Natural killer cell (primary cell): ENCODE measurements at regions not wholly inside any gene's neighbourhood (a gene's known extent, or its start where the extent isn't known, plus 50 kb on each side); places are given as distances from the start of the nearest gene placed in this dataset.

Experiments
- ATAC-seq, 3 donors: fragments of 150-1000 bp in 2 of 3; fragments of 200-7000 bp in 1 of 3; cut with Tn5 transposase; 1 replicate in 1 of 3; 2 replicates in 2 of 3; pipeline ENCODE4 v1.10.0; 2021; ENCODE audit warnings: mild to moderate bottlenecking in 2 of 3, moderate library complexity in 2 of 3
- DNase-seq, 2 donors: peaks; one replicate each; pipeline versions ENCODE4 v3.0.0 to v3.0.0-alpha.2; 2013 to 2021; ENCODE audit warnings: mixed read lengths in 1 of 2
- H3K27ac ChIP-seq: one replicate; pipeline ENCODE4 v1.5.1; 2013; ENCODE audit warnings: mild to moderate bottlenecking, low read length
- H3K27me3 ChIP-seq: one replicate; pipeline ENCODE4 v1.6.1; 2013; ENCODE audit warnings: low read length; ENCODE audit not compliant: control insufficient read depth, insufficient read depth
- H3K36me3 ChIP-seq: one replicate; pipeline ENCODE4 v1.6.1; 2013; ENCODE audit warnings: low read length; ENCODE audit not compliant: control insufficient read depth, insufficient read depth
- H3K4me1 ChIP-seq: one replicate; pipeline ENCODE4 v1.6.1; 2013; ENCODE audit warnings: low read length; ENCODE audit not compliant: control insufficient read depth, insufficient read depth
- H3K4me3 ChIP-seq: one replicate; pipeline ENCODE4 v1.5.1; 2013; ENCODE audit warnings: low read length
- H3K9me3 ChIP-seq: one replicate; pipeline ENCODE4 v1.6.1; 2013; ENCODE audit warnings: low read length; ENCODE audit not compliant: control insufficient read depth, insufficient read depth
- H3K27ac Mint-ChIP-seq, 2 donors: one replicate each; pipeline ENCODE4 v1.8.0; 2022; ENCODE audit warnings: mild to moderate bottlenecking in 2 of 2, mixed read lengths in 2 of 2, moderate library complexity in 1 of 2
- H3K27me3 Mint-ChIP-seq, 2 donors: one replicate each; pipeline ENCODE4 v1.8.0; 2022; ENCODE audit warnings: low read depth in 2 of 2, mixed read lengths in 2 of 2
- H3K36me3 Mint-ChIP-seq: one replicate; pipeline ENCODE4 v1.8.0; 2022; ENCODE audit warnings: mixed read lengths
- H3K4me1 Mint-ChIP-seq, 2 donors: one replicate each; pipeline ENCODE4 v1.8.0; 2022; ENCODE audit warnings: mixed read lengths in 2 of 2
- H3K4me3 Mint-ChIP-seq: one replicate; pipeline ENCODE4 v1.8.0; 2022; ENCODE audit warnings: mild to moderate bottlenecking, moderate library complexity, mixed read lengths
- H3K9me3 Mint-ChIP-seq, 2 donors: one replicate each; pipeline ENCODE4 v1.8.0; 2022; ENCODE audit warnings: mixed read lengths in 2 of 2
- whole genome bisulfite sequencing: methylation state at CpG from one replicate; pipeline ENCODE4 v1.1.7; 2013; ENCODE audit warnings: missing lambda C conversion rate; ENCODE audit not compliant: insufficient coverage; 5-methylcytosine and 5-hydroxymethylcytosine counted together
- intact Hi-C: fragments of 100-400 bp; cut with micrococcal nuclease; formaldehyde crosslinking; loops from one replicate; pipeline ENCODE4 v1.14.2; 2022
- TF ChIP-seq, protein P1 (sequence below): fragments of 200-600 bp; IDR thresholded peaks from one replicate; pipeline ENCODE4 v1.8.0; 2022; ENCODE audit warnings: antibody characterized with exemption

DNA sequence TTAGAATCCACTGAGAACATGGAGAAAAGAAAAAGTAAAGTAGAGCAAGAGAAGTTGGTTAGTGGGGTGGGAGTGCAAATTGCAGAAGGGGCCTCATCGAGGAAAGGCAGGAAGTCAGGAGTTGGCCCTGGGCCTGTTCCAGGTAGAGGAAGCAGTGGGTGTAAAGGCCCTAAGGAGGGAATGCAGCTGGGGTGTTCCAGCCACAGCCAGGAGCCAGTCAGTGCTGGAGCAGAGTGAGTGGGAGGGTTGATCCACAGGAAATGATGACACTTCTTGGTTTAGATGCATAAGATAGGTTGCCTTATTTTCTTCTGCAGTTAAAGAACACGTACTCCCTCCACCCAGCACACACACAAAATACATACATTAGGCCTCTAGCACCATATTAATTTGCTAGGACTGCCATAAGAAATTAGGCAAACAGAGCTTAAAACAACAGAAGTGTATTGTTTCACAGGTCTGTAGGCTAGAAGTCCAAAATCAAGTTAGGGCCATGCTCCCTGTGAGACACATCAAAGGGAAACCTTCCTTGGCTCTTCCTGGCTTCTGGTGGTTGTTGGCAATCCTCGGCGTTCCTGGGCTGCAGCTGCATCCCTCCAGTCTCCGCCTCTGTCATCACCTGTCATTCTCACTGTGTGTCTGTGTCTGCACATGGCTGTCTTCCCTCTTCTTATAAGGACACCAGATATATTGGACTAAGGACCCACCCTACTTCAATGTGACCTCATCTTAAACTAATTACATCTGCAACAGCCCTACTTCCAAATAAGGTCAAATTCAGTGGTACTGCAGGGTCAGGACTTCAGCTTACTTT is 205.9 kb downstream of the AASDH start:
- TF ChIP-seq, protein P1, sequence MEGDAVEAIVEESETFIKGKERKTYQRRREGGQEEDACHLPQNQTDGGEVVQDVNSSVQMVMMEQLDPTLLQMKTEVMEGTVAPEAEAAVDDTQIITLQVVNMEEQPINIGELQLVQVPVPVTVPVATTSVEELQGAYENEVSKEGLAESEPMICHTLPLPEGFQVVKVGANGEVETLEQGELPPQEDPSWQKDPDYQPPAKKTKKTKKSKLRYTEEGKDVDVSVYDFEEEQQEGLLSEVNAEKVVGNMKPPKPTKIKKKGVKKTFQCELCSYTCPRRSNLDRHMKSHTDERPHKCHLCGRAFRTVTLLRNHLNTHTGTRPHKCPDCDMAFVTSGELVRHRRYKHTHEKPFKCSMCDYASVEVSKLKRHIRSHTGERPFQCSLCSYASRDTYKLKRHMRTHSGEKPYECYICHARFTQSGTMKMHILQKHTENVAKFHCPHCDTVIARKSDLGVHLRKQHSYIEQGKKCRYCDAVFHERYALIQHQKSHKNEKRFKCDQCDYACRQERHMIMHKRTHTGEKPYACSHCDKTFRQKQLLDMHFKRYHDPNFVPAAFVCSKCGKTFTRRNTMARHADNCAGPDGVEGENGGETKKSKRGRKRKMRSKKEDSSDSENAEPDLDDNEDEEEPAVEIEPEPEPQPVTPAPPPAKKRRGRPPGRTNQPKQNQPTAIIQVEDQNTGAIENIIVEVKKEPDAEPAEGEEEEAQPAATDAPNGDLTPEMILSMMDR: no peak
- Histone ChIP-seq H3K36me3 (no peaks in the 10 kb centered on the region), H3K4me1 (no peaks in the 10 kb centered on the region), H3K9me3 (no peaks in the 10 kb centered on the region), H3K4me3 (no peak overlapping the region), H3K27me3 (no peaks in the 10 kb centered on the region), H3K27ac (no peak overlapping the region)
- H3K9me3 Mint-ChIP-seq: no peaks in the 10 kb centered on the region
- ATAC-seq (no peak), DNase-seq (no peak)
- H3K27me3 Mint-ChIP-seq: no peaks in the 10 kb centered on the region
- H3K4me3 Mint-ChIP-seq: no peak overlapping the region
- intact Hi-C loops: no loop called here
- no peaks in the 10 kb centered on the region for H3K36me3 Mint-ChIP-seq
- H3K27ac Mint-ChIP-seq: no peak overlapping the region
- 62% methylated on average over 5 of the region's 5 CpGs for WGBS
- H3K4me1 Mint-ChIP-seq: no peaks in the 10 kb centered on the region

DNA sequence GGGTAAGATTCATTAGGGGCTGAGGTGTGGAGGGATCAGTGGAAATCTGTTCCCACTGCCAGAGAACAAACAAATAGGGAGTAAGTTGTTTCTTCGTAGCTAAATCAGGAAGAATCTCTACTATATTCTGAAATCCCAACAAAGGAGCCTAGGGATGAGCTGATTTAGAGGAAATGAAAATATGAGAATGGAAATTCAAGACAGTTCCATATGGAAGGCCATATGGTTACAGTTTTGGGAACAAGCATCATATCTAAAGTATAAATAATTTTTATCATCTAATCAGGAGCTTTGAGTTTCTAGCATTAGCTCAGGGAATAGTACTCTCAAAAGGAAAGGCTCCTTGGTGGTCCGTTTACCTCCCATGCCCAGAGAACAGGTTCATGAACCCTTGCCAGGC is 218.2 kb downstream of the AASDH start:
- H3K27me3 Mint-ChIP-seq: peaks cover 4 to 5% of the 10 kb centered on the region in 2 donors
- no peak for ATAC-seq

DNA sequence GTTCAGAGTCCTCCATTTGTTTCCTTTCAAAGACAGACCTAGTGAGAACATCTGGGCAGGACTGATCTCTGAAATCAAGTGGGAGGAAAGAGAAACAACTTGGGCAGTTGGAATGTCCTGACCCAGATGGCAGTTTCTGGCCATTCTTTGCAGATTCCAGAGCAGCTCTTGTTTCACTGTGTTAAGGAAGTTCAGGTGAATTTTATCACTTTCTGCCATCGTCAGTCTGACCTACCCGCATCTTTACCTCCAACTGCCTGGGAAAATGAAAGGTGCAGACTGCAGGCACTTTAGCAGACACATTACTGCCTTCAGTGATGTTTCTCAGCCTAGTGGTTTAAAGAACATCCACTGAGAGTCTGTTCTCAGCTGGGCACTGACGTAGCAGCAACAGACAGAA is 216.2 kb downstream of the CEP135 start:
- Mint-ChIP-seq H3K27me3 (peaks cover 4 to 5% of the 10 kb centered on the region in 2 donors), H3K36me3 (peaks cover 5% of the 10 kb centered on the region), H3K4me3 (no peak overlapping the region), H3K27ac (no peak overlapping the region), H3K4me1 (no peaks in the 10 kb centered on the region), H3K9me3 (no peaks in the 10 kb centered on the region)
- DNase-seq (no peak), ATAC-seq (no peak)
- H3K36me3 ChIP-seq: no peaks in the 10 kb centered on the region
- TF ChIP-seq, protein P1: no peak
- no peaks in the 10 kb centered on the region for H3K4me1 ChIP-seq
- H3K9me3 ChIP-seq: no peaks in the 10 kb centered on the region
- intact Hi-C loops: no loop called here
- 84% methylated on average over 3 of the region's 3 CpGs for WGBS
- no peaks in the 10 kb centered on the region for H3K27me3 ChIP-seq
- H3K27ac ChIP-seq: no peak overlapping the region
- no peak overlapping the region for H3K4me3 ChIP-seq

More for the DNA sequence above, 218.2 kb downstream of the AASDH start:
- intact Hi-C loops: no loop called here
- Histone ChIP-seq H3K27me3 (no peaks in the 10 kb centered on the region), H3K4me1 (no peaks in the 10 kb centered on the region), H3K27ac (no peak overlapping the region), H3K36me3 (no peaks in the 10 kb centered on the region), H3K9me3 (no peaks in the 10 kb centered on the region), H3K4me3 (no peak overlapping the region)
- Mint-ChIP-seq H3K4me3 (no peak overlapping the region), H3K36me3 (peaks cover 5% of the 10 kb centered on the region), H3K9me3 (no peaks in the 10 kb centered on the region), H3K27ac (no peak overlapping the region), H3K4me1 (no peaks in the 10 kb centered on the region)
- DNase-seq: no peak
- 92% methylated on average over 1 of the region's 2 CpGs for WGBS
- TF ChIP-seq, protein P1: no peak

DNA sequence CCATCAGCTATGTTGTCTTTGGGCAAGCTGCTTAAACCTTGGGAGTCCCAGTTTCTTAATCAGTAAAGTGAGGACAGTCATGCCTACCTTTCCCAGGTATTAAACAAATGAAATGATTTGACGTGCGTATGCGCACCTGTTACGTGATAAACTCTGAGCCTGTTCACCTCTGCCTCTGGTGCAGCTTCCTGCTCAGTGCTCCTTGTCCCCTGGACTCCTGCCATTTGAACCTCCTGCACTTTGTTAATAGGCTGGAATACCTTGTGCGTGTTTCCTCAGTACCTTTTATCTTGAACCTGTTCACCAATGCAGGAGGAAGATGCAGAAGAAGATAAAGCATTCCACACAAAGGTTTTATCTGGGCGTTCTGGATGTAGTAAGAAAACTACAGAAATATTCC is 211.9 kb downstream of the CEP135 start:
- DNase-seq (no peak), ATAC-seq (no peak)
- no peak overlapping the region for H3K27ac ChIP-seq
- whole genome bisulfite sequencing: 98% methylated on average over 5 of the region's 6 CpGs
- no peak overlapping the region for H3K27ac Mint-ChIP-seq
- no peak overlapping the region for H3K4me3 ChIP-seq
- intact Hi-C loops: no loop called here
- H3K4me1 Mint-ChIP-seq: no peaks in the 10 kb centered on the region
- H3K4me3 Mint-ChIP-seq: no peak overlapping the region
- H3K36me3 ChIP-seq: no peaks in the 10 kb centered on the region
- no peaks in the 10 kb centered on the region for H3K27me3 Mint-ChIP-seq
- no peaks in the 10 kb centered on the region for H3K36me3 Mint-ChIP-seq
- TF ChIP-seq, protein P1: no peak
- H3K4me1 ChIP-seq: no peaks in the 10 kb centered on the region
- H3K27me3 ChIP-seq: no peaks in the 10 kb centered on the region
- H3K9me3 Mint-ChIP-seq: no peaks in the 10 kb centered on the region
- H3K9me3 ChIP-seq: no peaks in the 10 kb centered on the region
